AG04450 (cell line): ENCODE measurements at regions not wholly inside any gene's neighbourhood (a gene's known extent, or its start where the extent isn't known, plus 50 kb on each side); places are given as distances from the start of the nearest gene placed in this dataset. TPM values are rescaled to one million over a fixed set of nuclear protein-coding genes. Genes with fewer than 3 reads are reported as not detected.

Experiments
- small RNA-seq: library from RNA; depleted of rRNA; stranded (forward); fragments of <200 nt; gene quantifications from one replicate; pipeline ENCODE3, GENCODE V24; 2012; ENCODE audit warnings: low read depth; ENCODE audit not compliant: insufficient read length

Small RNA genes lying in the stretch of these regions (small RNA-seq; reads per million reads assigned to genes)
- gene RF00019 (not detected), gene RNU1-119P (not detected)
